Activated CD4-positive, alpha-beta T cell treated with anti-CD3 and anti-CD28 coated beads for 24 hours (primary cell): ENCODE measurements at regions not wholly inside any gene's neighbourhood (a gene's known extent, or its start where the extent isn't known, plus 50 kb on each side); places are given as distances from the start of the nearest gene placed in this dataset.

Experiments
- DNase-seq, 2 donors: peaks; one replicate each; pipeline ENCODE4 v3.0.0-alpha.2; 2020; ENCODE audit warnings: low read depth in 2 of 2

DNA sequence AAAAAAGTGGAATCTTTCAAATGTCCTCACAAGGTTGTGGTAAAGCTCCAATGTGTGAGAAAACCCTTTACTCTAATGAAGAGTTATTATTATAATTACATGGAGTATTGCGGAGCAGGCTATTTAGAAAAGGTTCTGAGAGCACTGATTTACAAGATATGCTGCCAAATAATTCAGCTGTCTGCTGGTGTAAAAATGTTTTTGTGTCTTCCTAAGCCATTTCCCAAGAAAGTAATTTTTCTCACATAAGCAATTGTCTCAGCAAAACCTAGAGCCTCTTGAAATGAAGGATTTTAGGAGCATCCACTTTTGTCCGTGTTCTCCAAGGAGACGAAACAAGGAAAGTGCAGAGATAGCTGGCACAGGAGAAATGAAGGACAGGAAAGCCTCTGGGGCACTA lies 229.6 kb upstream of the STARD13 start:
- no peak for DNase-seq

DNA sequence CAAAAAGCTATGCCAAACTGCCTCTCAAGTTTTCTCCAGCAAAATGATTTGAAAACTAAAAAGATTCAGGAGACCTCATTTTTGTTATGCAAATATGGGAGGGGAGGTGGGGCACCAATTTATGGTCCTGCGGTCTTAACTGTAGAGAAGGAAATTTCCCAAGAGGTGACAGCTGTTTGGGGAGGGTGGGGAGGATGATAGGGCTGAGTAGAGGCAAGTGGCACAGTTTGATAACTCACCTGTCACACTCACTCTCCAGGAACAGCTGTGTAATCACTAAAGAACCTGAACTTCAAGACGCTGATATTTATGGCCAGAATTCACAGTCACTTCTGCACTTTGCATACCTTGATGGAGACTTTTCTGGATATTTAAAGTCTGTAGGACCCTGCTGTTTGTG lies 232.9 kb upstream of the STARD13 start:
- DNase-seq = no peak

DNA sequence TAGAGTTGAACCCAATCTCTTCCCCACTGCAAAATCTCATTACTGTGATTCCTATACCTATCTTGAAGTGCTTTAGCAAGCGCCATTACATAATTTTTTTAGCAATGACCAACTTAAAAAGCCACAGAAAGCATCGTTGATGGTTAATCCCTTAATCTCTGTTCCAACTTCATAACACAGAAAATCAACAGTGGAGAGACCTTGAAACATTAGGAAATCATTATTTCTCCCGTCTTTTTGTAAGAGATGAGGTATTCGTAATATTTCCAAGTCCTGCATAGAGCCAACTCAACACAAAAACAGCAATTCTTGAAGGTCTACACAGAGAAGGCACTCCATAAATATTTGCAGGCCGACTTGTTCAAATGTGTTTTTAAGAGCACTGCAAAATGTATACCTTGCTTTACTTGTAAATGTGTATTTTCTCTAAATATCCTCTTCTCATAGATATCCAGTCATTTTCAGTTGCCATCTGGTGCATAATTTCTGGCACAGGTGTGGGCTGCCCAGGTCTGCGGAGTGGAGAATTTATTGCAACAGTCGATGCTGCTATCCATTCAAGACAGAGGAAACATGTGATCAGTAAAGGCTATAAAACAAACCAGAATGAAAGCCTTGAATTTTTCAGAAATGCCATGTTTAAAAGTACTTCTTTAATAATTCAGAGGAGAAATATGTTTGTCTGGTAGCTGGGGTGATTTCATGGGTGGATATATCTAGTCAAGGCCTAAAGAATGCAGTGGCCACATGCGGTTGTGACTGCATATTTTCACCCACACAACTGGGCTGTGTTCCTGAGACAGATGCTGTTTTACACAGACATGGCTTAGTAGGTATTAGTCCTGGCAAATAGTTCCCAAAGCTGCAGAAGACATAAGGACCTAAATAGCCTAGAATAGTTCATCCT lies 234.3 kb upstream of the STARD13 start:
- DNase-seq = no peak

DNA sequence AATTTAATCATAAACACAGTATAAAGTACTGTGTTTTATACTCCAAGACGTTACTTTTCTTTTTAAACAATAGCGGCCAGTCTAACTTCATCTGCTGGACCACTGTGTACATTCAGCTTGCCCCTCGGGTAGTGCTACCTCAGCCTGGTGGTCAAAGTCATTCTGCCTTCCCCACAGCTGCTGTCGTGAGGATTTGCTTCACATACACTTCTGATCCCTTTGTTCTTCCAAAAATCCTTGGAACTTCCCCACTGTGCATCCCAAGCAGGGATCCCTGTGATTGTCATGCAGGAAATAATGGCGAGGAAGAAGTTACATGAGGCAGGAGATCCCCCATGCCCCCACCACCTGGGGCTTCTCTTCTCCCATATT lies 234.9 kb upstream of the STARD13 start:
- no peak for DNase-seq

DNA sequence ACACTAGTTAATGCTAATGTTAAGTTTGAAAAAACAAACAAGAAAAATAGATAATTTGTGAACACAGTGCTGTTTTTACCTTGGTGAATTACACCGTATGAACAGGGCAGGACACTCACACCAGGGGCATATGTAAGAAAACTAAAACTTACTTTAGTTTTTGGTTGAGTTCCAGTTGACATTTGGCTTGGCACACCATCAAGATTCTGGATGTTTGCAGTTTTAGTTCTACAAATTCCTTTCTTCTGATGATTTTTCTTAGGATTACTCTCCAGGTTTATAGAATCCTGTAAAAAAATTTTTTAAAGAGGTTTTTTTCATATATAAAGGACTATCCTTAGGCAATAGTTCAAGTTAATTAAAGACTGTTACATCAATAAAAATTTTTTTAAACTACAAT lies 238.5 kb upstream of the STARD13 start:
- DNase-seq = no peak

DNA sequence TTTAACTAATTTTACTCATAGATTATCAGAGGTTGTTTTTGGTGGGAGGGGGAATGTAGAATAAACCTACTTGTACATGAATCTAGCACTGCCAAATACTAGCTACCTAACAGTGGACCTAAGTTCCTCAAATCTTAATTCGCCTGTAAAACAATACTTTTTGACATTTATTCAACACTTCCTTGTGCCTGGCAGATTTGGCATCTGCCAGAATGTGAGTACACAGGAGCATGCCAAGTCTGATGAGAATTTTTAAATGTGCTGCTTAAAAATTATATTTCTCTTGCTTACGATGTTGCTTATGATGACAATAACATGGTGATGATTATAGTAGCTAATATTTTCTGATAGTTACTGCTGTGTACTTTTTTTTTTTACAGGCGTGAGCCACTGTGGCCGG lies 240.2 kb upstream of the STARD13 start:
- DNase-seq = no peak

DNA sequence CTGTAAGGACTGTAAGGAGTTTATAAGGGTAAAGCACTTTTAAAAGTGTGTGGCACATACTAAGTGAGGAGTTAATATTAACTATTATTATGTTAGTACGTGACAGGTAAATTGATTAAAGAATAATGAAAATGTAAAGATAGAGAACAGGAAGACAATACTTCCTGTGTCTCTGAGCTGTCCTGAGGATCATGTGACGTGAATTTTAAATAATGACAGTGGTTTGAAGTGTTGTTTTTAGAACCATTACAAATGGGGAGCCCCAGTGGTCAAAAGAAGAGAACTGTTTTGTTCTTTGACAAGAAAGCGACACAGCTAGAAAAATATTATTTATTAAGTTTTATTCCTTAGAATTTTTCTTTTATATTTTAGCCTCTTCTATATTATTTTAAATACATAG lies 241.2 kb upstream of the STARD13 start:
- no peak for DNase-seq

DNA sequence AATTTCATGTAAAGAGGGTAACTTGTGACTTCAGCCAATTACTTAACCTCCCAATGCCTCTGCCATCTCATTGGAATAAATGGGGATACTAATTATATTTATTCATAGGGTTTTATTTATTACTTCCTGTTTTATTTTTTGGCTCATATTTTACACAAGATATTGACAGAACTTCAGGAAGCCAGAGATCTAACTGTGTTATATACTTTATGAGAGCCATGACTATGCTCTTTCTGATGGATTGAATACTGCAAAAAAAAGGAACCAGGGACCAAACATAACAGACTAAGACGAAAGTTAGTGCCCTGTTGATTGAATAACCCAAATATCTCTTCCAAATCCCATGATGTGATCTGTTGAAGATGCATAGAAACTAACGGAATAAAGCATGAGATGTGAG lies 243.3 kb upstream of the STARD13 start:
- DNase-seq = no peak

DNA sequence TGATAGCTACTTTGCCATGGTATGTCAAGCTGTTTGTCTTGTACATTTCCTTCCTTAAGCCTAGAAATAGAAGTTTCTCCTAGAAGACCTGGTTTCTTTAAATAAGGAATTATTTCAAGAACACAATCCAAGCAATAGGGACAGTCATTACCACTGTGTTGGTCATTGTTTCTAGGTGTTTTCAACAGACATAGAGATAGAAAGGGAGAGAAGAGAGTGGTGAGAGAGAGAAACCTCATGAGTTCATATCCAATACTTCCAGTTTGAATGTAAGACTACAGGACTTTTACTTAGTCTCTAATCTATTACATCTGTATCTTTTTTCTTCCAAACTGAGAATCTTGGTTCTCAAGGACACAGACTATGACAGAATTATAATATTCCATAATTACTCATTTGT lies 245.9 kb upstream of the STARD13 start:
- no peak for DNase-seq

DNA sequence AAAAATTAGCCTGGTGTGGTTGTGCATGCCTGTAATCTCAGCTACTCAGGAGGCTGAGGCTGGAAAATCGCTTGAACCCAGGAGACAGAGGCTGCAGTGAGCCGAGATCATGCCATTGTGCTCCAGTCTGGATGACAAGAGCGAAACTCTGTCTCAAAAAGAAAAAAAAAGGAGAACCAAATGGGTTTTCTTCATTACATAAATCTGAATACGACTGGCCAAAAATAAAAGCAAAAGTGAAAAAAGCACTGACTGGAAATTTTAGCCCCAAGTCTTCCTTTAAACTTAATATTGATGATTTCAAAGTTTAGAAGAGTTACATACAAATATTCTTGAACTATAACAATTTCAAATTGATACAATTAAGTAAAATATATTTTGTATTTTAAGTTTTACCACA lies 249.5 kb upstream of the STARD13 start:
- no peak for DNase-seq

DNA sequence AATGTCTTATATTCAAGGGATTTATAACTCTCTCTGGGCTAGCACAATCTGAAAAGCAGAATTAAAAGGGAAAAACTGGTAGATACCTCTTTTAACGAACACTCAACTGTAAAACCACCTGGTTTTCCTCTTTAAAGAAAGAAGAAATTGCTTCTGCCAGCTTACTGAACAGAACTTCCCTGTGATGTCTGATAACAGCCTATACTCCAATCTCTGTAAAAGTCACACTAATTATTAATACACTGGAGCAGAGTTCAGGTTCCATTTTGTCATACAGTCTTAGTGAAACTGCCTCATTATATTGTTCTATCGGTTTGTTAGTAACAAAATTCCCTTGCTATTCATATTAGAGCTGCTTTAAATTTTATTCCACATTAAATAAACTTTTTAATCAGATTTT lies 251.0 kb upstream of the STARD13 start:
- no peak for DNase-seq

DNA sequence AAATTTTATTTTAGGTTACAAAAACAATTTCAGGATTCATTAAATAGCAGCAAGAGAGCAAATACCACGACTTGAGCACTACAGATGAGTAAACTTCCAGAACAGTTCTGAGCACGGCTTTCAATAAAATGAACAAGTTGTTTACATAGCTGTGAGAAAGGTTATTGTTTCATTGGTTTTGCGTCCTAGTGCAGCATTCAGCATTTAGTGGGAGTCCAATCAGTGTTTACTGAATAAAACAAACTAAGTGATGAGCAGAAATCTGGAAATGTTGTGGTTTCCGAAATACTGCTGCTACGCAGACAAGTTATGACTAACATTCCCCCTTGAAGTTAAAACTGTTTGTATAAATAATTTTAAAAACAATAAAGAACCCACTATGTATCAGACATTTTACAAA lies 251.5 kb upstream of the STARD13 start:
- DNase-seq = no peak

DNA sequence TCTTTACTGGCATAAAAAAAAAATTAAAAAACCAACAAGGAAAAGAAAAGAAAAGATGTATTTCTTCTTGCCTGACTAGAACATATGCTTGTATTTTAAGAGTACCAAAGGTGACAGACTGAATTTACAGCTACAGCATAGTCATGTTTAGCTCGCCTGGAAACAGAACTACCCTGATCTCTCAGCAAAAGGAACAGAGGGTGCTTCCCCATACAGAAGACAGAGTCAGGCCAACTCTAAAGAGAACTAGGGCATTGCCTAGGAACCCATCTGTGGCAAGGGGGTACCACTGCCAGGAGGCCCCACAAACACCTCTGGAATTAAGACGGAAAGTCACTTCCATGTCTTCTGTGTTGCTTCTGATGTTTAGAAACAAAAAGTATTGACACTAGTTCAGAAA lies 252.1 kb upstream of the STARD13 start:
- no peak for DNase-seq

DNA sequence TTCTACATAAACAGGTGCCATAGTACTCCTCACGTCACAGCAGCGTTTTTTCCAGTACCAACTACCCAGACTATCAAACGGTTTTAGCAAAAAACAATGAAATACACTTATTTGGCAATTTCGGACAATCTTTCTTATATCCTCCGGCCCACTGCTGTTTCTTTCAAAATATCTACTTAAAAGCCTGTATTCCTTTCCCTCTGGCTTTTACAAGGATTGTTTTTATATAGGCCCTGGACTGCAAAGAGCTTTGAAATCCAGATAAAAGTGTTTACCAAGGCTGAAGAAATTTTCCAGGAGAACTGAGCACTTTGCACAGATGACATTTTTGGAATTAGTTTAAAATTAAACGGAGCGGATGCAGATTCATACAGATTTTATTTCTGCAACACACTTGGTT lies 255.9 kb upstream of the STARD13 start:
- DNase-seq = no peak

DNA sequence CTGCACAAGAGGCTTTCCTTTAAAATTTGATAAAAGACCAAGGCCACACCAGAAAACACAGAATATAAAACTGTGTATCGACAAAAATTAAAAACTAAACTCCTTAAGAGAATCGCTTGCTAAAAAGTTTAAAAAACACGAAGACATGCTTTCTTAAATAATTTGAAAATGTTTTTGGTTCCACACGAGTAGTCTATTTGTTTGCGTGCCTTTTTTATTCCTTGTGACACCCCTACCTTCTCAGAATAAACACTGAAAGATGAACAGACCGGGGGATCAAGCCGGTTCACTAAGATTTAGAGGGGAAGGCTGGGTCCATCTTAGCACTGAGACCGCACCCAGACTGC lies 256.4 kb upstream of the STARD13 start:
- DNase-seq = no peak

DNA sequence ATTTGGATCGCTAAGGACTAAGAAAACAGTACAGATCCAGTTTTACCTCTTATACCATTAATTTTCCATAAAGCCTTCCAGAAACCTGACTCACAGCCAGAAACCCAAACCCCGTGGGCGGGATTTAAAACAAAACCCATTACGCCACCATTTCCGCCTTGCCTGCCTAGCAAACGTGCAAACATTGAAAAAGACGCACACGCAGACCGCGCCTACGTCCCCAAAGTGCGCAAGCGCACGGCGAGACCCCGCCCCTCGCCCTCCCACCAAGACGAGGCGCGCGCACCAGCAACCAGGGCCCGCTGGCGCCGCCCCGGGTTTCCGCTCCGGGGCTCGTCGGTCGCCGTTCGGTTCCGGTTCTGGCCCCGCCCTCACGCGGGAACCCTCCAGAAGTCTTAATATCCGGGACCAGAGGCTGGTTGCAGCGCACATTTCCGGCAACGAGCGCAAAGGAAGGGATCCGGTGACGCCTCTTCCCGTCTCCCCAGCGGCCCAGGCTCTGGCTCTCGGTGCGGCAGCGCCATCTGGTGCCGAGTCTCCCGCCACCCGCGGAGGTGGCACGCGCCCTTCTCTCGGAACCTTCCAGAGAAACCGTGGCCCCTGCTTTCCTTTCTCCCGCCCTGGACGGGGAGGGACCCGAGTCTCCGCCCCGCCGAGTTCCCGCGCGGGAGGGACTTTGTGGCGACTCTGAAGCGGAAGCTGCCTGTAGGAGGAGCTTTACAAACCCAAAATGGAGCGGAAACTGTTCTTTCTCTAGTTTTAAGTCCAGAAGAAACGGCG lies 256.9 kb upstream of the STARD13 start:
- DNase-seq = peak; percentile 94 to 96

DNA sequence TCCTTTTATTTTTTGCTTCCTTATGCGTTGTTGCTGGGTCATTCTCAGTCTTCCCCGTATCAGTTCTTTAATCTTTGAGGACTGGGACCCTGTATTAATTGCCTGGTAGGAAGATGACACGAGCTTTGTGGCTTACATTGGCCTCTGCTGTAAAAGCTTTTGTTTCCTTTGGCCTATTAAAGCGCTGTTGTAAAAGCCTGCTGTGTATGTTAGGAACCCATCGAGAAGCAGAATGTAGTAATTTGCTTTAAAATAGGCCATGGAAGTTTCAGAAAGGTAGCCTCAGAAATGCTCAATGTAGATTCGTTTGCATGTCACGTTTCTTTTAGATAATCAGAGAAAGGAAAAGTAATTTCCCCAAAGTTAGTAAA lies 257.5 kb upstream of the STARD13 start:
- DNase-seq = no peak

DNA sequence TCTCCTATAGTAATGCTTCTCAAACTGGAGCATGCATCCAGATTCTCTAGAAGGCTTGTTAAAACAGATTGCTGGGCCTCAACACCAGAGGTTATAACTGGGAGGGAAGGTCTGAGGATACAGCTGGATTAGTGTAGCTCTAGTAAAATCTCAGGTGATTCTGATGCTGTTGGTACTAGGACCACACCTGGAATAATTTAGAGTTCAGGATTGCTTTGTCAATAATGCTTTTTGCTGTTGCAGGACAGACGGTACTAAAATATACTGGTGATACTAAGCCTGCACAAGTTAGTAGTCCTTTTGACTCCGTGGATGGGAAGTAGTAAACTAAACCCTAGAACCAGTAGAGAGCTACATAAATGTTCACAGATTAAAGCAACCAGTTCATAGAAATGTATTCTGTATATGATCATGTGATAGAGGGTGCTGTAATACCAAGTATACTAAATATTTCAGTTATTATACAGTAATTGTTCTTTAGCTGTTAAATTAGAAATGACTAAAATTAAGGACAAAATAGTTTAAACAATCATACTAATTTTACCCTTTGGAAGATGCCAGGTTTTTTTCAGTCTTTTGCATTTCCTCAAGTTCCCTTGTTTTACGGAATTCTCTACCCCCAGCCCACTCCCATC lies 258.2 kb upstream of the STARD13 start:
- no peak for DNase-seq

DNA sequence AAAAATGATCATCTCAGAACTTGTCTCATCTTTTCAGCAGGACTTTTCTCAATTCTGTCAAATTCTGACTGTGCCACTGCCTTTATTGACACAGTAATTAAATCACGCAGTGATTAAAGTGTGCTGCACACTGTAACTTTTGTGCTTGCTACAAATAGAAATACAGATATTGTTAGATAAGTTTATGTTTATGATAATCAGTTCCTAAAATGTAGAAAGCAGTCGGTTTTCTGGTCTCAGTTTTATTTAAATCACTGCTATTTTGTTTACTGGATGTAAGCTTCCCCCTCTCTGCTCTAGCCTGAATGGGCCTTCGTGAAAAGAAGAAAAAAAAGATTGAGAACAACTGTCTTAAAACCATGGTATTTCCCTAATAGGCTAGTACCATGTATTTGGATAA lies 258.8 kb upstream of the STARD13 start:
- no peak for DNase-seq

DNA sequence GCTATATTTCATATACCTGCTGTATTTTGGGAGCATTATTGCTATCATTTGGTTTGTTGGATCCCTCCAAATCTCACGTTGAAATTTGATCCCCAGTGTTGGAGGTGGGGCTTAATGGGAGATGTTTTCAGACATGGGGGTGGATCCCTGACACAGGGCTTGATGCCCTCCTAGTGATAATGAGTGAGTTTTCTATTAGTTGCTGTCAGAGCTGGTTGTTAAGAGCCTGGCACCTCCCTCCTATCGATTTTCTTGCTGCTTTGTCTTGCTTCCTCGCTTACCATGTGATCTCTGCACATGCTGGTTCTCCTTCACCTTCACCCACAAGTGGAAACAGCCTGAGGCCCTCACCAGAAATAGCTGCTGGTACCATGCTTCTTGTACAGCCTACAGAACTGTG lies 259.9 kb upstream of the STARD13 start:
- no peak for DNase-seq

DNA sequence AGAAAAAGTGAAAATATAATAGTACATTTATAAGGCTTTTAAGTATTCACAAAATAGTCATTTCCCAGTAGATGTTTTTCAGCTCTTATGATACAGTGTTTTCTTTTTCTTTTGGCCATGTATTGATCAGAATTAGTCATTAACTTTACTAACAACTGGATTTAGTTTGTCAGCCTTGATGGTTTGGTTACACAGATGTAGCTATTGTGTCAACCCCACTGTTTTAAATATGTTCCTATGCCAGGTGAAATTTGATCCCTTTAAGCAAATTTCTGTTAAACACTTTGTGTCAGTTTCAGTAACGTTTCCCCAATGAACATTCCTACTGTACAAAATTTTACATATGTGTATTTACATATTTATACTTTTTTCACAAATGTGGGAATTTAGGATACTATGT lies 261.5 kb upstream of the STARD13 start:
- DNase-seq = no peak

DNA sequence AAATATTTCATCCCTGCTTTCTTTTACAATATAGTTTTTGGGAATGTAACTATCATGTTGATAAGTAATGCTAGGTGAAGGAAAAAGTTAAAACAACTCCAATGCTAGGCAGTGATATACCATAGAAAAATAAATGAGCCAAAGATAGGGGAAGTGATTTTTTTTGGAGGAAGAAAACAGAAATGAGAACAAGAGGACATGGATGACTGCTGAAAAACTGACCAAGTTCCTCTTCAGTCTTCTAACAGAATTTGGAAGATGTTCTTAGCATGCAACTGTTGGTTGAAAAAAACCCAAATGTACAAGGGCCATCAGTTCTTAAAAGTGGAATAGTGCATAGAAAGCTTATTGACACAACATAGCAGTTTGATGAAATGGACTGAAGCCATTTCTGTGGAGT lies 262.5 kb upstream of the STARD13 start:
- DNase-seq = no peak

DNA sequence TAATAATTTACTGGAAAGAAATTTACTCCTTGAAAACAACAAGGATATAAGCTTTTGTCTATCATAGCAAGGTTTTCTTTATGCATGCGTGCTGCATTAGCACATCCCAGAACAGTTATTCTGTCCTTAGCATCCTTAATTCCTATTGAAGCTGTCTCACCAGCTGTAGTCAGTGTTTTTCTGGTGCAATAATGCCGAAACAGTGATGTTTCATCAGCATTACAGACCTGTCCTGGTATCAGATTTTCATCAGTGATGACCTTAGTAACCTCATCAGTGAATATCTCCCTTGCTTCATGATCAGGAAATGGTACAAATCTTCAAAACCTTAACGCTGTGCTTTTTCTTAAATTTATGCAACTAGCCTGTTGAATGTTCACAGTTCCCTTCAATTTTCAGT lies 264.7 kb upstream of the STARD13 start:
- no peak for DNase-seq
